HG03159 (cell line): ENCODE measurements at regions not wholly inside any gene's neighbourhood (a gene's known extent, or its start where the extent isn't known, plus 50 kb on each side); places are given as distances from the start of the nearest gene placed in this dataset.

Experiments
- ATAC-seq: cut with Tn5 transposase; IDR thresholded peaks from one replicate; pipeline ENCODE4 v1.9.1; 2021; ENCODE audit warnings: mild to moderate bottlenecking, moderate library complexity; ENCODE audit not compliant: unreplicated experiment

- ATAC-seq: no peak
Measured at GRCh38 chr2:33877348-33878016, 278.4 kb upstream of the FAM98A start.

GRCh38 chr2:33873076-33873605 is 274.0 kb upstream of the FAM98A start:
- no peak for ATAC-seq

- no peak for ATAC-seq
Measured at GRCh38 chr2:33859811-33860461, 260.8 kb upstream of the FAM98A start.

GRCh38 chr2:33859176-33859575 is 260.1 kb upstream of the FAM98A start:
- ATAC-seq: no peak

- ATAC-seq: no peak
Measured at GRCh38 chr2:33848486-33848885, 249.4 kb upstream of the FAM98A start.

GRCh38 chr2:33839791-33840190 is 240.7 kb upstream of the FAM98A start:
- no peak for ATAC-seq

GRCh38 chr2:33836628-33837027 is 237.5 kb upstream of the FAM98A start:
- ATAC-seq: no peak

- ATAC-seq: no peak
Measured at GRCh38 chr2:33835911-33836310, 236.8 kb upstream of the FAM98A start.

GRCh38 chr2:33822964-33823363 is 223.9 kb upstream of the FAM98A start:
- ATAC-seq: no peak

GRCh38 chr2:33812707-33813106 is 213.6 kb upstream of the FAM98A start:
- ATAC-seq: no peak

- ATAC-seq: no peak
Measured at GRCh38 chr2:33810046-33810835, 211.1 kb upstream of the FAM98A start.

GRCh38 chr2:33806041-33806440 is 206.9 kb upstream of the FAM98A start:
- ATAC-seq: no peak

- ATAC-seq: no peak
Measured at GRCh38 chr2:33804155-33804554, 205.1 kb upstream of the FAM98A start.

- ATAC-seq: no peak
Measured at GRCh38 chr2:33796511-33796910, 197.4 kb upstream of the FAM98A start.

- no peak for ATAC-seq
Measured at GRCh38 chr2:33791625-33792024, 192.5 kb upstream of the FAM98A start.

- no peak for ATAC-seq
Measured at GRCh38 chr2:33788044-33788443, 188.9 kb upstream of the FAM98A start.

- no peak for ATAC-seq
Measured at GRCh38 chr2:33786881-33787280, 187.8 kb upstream of the FAM98A start.

GRCh38 chr2:33785201-33786106 is 186.4 kb upstream of the FAM98A start:
- ATAC-seq: peak; percentile 93

- ATAC-seq: peak; percentile 5
Measured at GRCh38 chr2:33784488-33784887, 185.4 kb upstream of the FAM98A start.

GRCh38 chr2:33782395-33783230 is 183.5 kb upstream of the FAM98A start:
- no peak for ATAC-seq
